Bronchial epithelial cell (primary cell): ENCODE measurements at regions not wholly inside any gene's neighbourhood (a gene's known extent, or its start where the extent isn't known, plus 50 kb on each side); places are given as distances from the start of the nearest gene placed in this dataset.

Source experiments
- DNase-seq: peaks from one replicate; pipeline ENCODE4 v3.0.0-alpha.2; 2010; ENCODE audit warnings: low read depth
- FAIRE-seq: peaks from 2 replicates; lab custom pipeline; 2011; peaks lifted over from hg19 to GRCh38; lab: Jason Lieb, UNC
- H3K27me3 ChIP-seq: 2 replicates; pipeline ENCODE4 v1.5.1; 2011; ENCODE audit warnings: low read length; ENCODE audit not compliant: control insufficient read depth, insufficient read depth
- H3K36me3 ChIP-seq: 2 replicates; pipeline ENCODE4 v1.5.1; 2011; ENCODE audit warnings: low read length; ENCODE audit not compliant: control insufficient read depth, insufficient read depth
- H3K4me3 ChIP-seq: 2 replicates; pipeline ENCODE4 v1.5.1; 2011; ENCODE audit warnings: mild to moderate bottlenecking, low read depth, low read length, control low read depth
- TF ChIP-seq, protein P1 (sequence below): IDR thresholded peaks from 2 replicates; pipeline ENCODE4 v1.5.1; 2011; ENCODE audit warnings: mild to moderate bottlenecking, moderate library complexity, low read length, control low read depth, inconsistent platforms; ENCODE audit not compliant: insufficient read depth, severe bottlenecking

DNA sequence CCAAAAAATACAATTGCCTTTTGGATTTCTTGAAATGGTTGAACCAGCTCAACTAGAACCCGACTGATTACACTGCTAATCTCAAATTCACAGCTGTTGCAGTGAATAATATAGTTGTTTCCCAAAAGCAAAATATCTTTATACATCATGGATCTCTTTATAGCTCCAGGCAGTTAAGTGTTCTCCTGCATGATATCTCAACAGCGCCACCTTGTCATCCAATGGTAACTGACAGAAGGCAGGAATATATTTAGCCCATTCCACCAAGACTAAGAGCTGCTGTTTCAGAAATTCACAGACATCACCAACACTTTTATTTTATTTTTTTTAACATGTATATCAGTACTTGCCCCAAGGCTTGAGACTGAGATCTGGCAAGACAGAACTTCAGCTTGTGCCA, 1141.0 kb upstream of the PRR20A start:
- TF ChIP-seq, protein P1, sequence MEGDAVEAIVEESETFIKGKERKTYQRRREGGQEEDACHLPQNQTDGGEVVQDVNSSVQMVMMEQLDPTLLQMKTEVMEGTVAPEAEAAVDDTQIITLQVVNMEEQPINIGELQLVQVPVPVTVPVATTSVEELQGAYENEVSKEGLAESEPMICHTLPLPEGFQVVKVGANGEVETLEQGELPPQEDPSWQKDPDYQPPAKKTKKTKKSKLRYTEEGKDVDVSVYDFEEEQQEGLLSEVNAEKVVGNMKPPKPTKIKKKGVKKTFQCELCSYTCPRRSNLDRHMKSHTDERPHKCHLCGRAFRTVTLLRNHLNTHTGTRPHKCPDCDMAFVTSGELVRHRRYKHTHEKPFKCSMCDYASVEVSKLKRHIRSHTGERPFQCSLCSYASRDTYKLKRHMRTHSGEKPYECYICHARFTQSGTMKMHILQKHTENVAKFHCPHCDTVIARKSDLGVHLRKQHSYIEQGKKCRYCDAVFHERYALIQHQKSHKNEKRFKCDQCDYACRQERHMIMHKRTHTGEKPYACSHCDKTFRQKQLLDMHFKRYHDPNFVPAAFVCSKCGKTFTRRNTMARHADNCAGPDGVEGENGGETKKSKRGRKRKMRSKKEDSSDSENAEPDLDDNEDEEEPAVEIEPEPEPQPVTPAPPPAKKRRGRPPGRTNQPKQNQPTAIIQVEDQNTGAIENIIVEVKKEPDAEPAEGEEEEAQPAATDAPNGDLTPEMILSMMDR: no peak
- Histone ChIP-seq H3K4me3 (no peak overlapping the region), H3K36me3 (no peaks in the 10 kb centered on the region), H3K27me3 (no peaks in the 10 kb centered on the region)
- FAIRE-seq (no peak), DNase-seq (no peak)

DNA sequence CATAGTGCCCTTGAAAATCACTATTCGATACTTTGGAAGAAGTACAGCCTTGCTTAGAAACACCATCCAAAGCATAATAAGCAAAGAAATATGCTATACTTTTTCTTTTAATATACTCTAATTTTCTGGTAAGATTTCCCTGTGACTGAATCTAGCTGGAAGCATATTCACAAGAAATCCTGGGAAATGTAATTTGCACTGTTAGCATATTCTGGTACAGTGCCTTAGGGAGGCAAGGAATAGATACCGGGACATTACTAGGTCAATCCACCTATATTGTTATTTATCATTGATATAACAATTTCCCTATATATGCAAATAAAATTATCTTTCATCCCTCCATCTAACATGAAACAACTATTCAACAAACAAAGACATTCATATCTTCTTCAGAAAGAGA, 1131.3 kb upstream of the PRR20A start:
- TF ChIP-seq, protein P1: no peak
- Histone ChIP-seq H3K4me3 (no peak overlapping the region), H3K36me3 (no peaks in the 10 kb centered on the region), H3K27me3 (no peaks in the 10 kb centered on the region)
- no peak for FAIRE-seq
- DNase-seq: no peak

DNA sequence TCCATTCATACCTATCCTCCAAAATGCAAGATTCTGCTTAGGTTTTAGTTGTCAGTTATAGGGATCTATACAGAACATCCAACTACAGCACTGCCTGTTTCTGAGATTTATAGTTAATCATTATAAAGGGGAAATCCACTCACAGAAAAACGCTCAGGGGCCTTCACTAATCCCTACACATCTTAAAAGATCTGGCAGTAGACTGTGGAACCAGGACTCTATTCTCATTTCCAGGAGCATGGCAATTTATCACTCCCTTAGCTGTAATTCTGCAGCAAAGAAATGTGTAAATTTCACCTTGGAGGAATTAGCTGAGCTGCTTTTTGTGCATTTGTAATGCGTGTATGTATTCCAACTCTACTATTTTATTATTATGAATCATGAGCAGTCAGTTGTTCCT, 1128.1 kb upstream of the PRR20A start:
- no peak for FAIRE-seq
- TF ChIP-seq, protein P1: no peak
- H3K4me3 ChIP-seq: no peak overlapping the region
- DNase-seq: no peak
- no peaks in the 10 kb centered on the region for H3K27me3 ChIP-seq
- no peaks in the 10 kb centered on the region for H3K36me3 ChIP-seq

DNA sequence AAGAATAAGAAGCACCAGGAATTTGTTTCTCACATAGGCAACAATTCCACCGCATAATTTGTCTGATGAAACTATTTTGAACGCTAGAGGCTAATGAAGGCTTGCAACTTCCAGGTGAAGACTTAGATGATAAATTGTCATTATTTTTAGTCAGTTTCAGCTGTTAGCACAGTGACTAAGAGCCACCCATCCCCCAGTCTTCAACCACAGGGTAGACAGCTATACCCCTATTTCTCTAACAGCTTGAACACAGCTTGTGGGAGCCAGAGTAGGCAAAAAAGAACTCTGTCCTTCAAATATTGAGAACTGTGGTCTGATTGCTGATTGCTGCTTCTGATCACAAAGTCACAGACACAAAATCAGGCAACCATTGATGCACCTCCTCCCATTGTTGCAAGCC, 1124.8 kb upstream of the PRR20A start:
- no peaks in the 10 kb centered on the region for H3K27me3 ChIP-seq
- no peak overlapping the region for H3K4me3 ChIP-seq
- H3K36me3 ChIP-seq: no peaks in the 10 kb centered on the region
- DNase-seq (no peak), FAIRE-seq (no peak)
- TF ChIP-seq, protein P1: no peak

DNA sequence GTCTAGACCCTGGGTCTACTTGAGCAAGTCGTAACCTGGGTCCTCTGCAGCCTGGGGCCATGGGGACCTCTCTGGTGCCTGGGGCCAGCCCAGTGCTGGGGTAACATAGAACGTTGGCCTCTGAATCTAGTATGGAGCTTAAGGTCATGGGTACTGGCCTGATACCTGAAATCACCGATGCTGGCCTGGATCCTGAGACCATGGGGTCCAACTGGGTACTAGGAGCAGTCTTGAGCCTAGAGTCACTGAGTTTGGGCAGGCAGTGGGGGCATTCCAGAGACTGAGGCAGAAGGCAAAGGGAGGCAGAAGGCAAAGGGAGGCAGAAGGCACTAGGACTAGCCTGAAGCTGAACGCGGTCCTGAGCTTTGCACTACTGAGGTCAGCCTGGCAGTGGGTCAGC, 1121.1 kb upstream of the PRR20A start:
- no peak for DNase-seq
- no peaks in the 10 kb centered on the region for H3K27me3 ChIP-seq
- FAIRE-seq: no peak

DNA sequence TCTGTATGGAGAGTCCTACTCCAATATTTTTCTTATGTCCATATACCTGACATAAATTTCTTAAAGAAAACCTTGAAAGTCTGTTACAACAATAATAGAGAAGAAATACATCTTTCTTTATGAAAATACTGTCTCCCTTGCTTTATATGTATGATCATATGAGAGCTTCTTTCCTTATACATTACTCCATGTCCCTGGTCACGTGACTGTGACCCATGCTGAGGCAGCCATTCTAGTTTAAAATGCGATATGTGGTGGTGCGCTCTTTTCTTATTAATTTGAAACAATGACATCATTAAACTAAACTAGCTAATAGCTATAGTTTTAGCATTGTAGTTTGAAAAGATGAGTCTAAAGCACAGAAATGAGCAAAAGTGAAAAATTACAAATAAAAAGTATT, 1120.3 kb upstream of the PRR20A start:
- FAIRE-seq (no peak), DNase-seq (no peak)
- TF ChIP-seq, protein P1: no peak
- H3K36me3 ChIP-seq: no peaks in the 10 kb centered on the region
- H3K4me3 ChIP-seq: no peak overlapping the region
- no peaks in the 10 kb centered on the region for H3K27me3 ChIP-seq

More for the DNA sequence above, 1121.1 kb upstream of the PRR20A start:
- Histone ChIP-seq H3K4me3 (no peak overlapping the region), H3K36me3 (no peaks in the 10 kb centered on the region)
- TF ChIP-seq, protein P1: no peak
